ENCODE measurements at regions not wholly inside any gene's neighbourhood (a gene's known extent, or its start where the extent isn't known, plus 50 kb on each side); places are given as distances from the start of the nearest gene placed in this dataset.

DNA sequence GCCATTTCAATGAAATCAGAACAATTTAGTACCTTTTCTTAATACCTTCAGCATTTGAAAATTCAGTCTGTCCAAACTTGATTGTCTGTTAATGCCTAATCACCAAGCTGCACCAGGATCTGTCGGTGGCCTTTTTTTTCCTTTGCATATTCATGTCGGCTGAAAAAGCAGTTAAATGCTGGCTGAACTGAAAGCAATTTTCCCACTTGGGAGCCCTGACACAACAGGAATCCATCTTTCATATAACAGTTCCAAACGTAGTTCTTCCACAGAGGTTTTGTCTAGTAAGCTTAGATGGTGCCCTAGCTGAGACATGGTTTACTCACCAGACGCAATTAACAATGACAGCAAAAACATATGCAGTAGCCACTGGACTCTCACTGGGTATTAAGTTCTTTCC is 83.6 kb upstream of the CHCHD3 start:
- in situ Hi-C loops (cut with MboI): no loop called here
- Histone ChIP-seq H3K36me3 (ENCODE audit: control insufficient read depth, insufficient read depth, low read length) (no peaks in the 10 kb centered on the region), H3K27me3 (ENCODE audit: control insufficient read depth in 2 of 2, insufficient read depth in 2 of 2, low read length in 2 of 2) (peaks cover 21 to 31% of the 10 kb centered on the region in 2 experiments; a peak in 4 of 5 replicates), H3K27ac (ENCODE audit: extremely low read depth, low read depth, low read length) (no peak overlapping the region), H3K79me2 (ENCODE audit: control insufficient read depth, insufficient read depth, low read length) (no peaks in the 10 kb centered on the region), H2AFZ (ENCODE audit: low read depth, low read length) (no peak overlapping the region), H4K20me1 (replicated peaks; ENCODE audit: control insufficient read depth, insufficient read depth, low read length) (no peaks in the 10 kb centered on the region), H3K4me2 (ENCODE audit: insufficient read depth, low read length) (no peak overlapping the region), H3K9me1 (ENCODE audit: control insufficient read depth, insufficient read depth, low read length) (no peaks in the 10 kb centered on the region), H3K9me3 (replicated peaks; ENCODE audit: control insufficient read depth, insufficient read depth, low read depth, low read length) (no peaks in the 10 kb centered on the region), H3K4me3 (no peak overlapping the region), H3K4me1 (replicated peaks in 1 of 2; ENCODE audit: control insufficient read depth in 2 of 2, insufficient read depth in 2 of 2, low read length in 2 of 2) (peaks cover 2 to 6% of the 10 kb centered on the region in 2 experiments; a peak in 3 of 5 replicates), H3K9ac (ENCODE audit: insufficient read depth in 1 of 2, low read depth in 2 of 2, low read length in 2 of 2) (no peak overlapping the region)
- WGBS (ENCODE audit: insufficient coverage, low coverage, missing lambda C conversion rate): 3% methylated on average over 4 of the region's 4 CpGs
- FAIRE-seq: no peak
- no TSS peak for BruUV-seq (replicated peaks)
- POLR2A ChIA-PET: interaction anchor here (0.7 kb wide), 1 partner anchor 11 kb away, joined by 4 read pairs; no protein-coding TSS in a partner anchor
- TF ChIP-seq ZNF551 (CRISPR knock-in tag; IDR thresholded peaks at IDR 0.05) (no peak), ZFP91 (CRISPR knock-in tag; IDR thresholded peaks at IDR 0.05) (no peak), FOXP4 (CRISPR knock-in tag; IDR thresholded peaks at IDR 0.05; ENCODE audit: borderline replicate concordance) (no peak), PHB2 (IDR thresholded peaks at IDR 0.05; ENCODE audit: low read depth) (no peak), ZBTB1 (CRISPR knock-in tag; IDR thresholded peaks at IDR 0.05; ENCODE audit: borderline replicate concordance, low read depth) (no peak), NRF1 (conservative IDR thresholded peaks at IDR 0.05 in 1 of 2, IDR thresholded peaks at IDR 0.05 in 1 of 2) (no peak)
- TF ChIP-seq, protein P1, sequence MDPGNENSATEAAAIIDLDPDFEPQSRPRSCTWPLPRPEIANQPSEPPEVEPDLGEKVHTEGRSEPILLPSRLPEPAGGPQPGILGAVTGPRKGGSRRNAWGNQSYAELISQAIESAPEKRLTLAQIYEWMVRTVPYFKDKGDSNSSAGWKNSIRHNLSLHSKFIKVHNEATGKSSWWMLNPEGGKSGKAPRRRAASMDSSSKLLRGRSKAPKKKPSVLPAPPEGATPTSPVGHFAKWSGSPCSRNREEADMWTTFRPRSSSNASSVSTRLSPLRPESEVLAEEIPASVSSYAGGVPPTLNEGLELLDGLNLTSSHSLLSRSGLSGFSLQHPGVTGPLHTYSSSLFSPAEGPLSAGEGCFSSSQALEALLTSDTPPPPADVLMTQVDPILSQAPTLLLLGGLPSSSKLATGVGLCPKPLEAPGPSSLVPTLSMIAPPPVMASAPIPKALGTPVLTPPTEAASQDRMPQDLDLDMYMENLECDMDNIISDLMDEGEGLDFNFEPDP (CRISPR knock-in tag; IDR thresholded peaks at IDR 0.05): no peak
- TF ChIP-seq, protein P2, sequence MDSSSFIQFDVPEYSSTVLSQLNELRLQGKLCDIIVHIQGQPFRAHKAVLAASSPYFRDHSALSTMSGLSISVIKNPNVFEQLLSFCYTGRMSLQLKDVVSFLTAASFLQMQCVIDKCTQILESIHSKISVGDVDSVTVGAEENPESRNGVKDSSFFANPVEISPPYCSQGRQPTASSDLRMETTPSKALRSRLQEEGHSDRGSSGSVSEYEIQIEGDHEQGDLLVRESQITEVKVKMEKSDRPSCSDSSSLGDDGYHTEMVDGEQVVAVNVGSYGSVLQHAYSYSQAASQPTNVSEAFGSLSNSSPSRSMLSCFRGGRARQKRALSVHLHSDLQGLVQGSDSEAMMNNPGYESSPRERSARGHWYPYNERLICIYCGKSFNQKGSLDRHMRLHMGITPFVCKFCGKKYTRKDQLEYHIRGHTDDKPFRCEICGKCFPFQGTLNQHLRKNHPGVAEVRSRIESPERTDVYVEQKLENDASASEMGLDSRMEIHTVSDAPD (CRISPR knock-in tag; IDR thresholded peaks at IDR 0.05): no peak
- ATAC-seq: no peak
- intact Hi-C loops (cut with micrococcal nuclease): no loop called here
- CTCF ChIA-PET (ENCODE audit: low intra/inter-chr PET ratio): no interaction called here
- no peak for DNase-seq (ENCODE audit: extremely low read depth in 1 of 4, low spot score in 3 of 4)
